ENCODE measurements at regions not wholly inside any gene's neighbourhood (a gene's known extent, or its start where the extent isn't known, plus 50 kb on each side); places are given as distances from the start of the nearest gene placed in this dataset.

GRCh38 chr1:56413671-56414199 is 165.6 kb downstream of the PLPP3 start:
- no peaks in the 10 kb centered on the region for H3K36me3 Mint-ChIP-seq
- no peak overlapping the region for H3K4me3 Mint-ChIP-seq
- ChIA-PET CTCF (no interaction called here), POLR2A (no interaction called here)
- no peaks in the 10 kb centered on the region for H3K4me1 Mint-ChIP-seq (ENCODE audit: low read depth)
- no peaks in the 10 kb centered on the region for H3K9me3 Mint-ChIP-seq
- peaks cover 2% of the 10 kb centered on the region for H3K27me3 Mint-ChIP-seq
- intact Hi-C loops (cut with micrococcal nuclease) = no loop called here
- H3K27ac Mint-ChIP-seq = no peak overlapping the region
- DNase-seq = no peak

DNA sequence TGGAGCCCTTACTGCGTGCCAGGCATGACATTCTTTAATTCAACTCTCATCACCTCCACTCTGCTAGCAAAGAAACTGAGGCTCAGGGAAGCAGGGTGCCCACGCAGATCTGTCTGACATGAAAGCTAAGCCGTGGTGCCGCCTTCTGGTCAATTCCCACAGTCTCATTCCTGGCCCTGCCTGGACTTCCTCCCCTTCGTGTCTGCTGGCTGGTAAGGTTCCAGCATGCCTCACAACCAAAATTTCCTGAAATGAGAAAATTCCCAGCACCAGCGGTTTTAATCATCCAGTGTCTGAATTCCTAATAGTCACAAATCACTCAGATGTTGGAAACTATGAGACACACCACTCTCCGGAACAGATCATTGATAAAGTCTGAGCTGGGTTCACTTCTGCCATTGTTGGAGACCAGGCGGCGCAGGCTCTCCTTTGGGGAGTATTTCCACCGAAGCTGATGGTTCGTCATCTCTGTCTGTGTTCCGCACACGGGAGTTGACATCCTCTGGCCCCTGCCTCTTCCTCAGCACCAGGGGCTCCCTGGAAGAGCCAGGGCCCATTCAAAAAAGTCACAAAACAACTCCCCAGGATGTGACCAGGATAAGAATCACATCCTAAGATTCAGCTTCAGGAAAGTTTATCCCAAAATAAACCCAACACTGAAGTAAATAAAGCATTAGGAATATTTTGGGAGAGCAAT is 167.7 kb downstream of the PLPP3 start:
- intact Hi-C loops (cut with micrococcal nuclease) = no loop called here
- no peaks in the 10 kb centered on the region for H3K36me3 Mint-ChIP-seq
- H3K27ac Mint-ChIP-seq = no peak overlapping the region
- H3K9me3 Mint-ChIP-seq = no peaks in the 10 kb centered on the region
- peaks cover 2% of the 10 kb centered on the region for H3K27me3 Mint-ChIP-seq
- ChIA-PET CTCF (no interaction called here), POLR2A (no interaction called here)
- DNase-seq = no peak
- no peaks in the 10 kb centered on the region for H3K4me1 Mint-ChIP-seq (ENCODE audit: low read depth)
- H3K4me3 Mint-ChIP-seq = no peak overlapping the region

GRCh38 chr1:56411021-56411420 is 168.3 kb downstream of the PLPP3 start:
- Mint-ChIP-seq H3K4me3 (no peak overlapping the region), H3K4me1 (ENCODE audit: low read depth) (no peaks in the 10 kb centered on the region), H3K27ac (no peak overlapping the region), H3K36me3 (no peaks in the 10 kb centered on the region), H3K9me3 (no peaks in the 10 kb centered on the region), H3K27me3 (peaks cover 2% of the 10 kb centered on the region)
- ChIA-PET POLR2A (no interaction called here), CTCF (no interaction called here)
- no peak for DNase-seq
- intact Hi-C loops (cut with micrococcal nuclease) = no loop called here

GRCh38 chr1:56410405-56410804 is 169.0 kb downstream of the PLPP3 start:
- no peaks in the 10 kb centered on the region for H3K4me1 Mint-ChIP-seq (ENCODE audit: low read depth)
- no peaks in the 10 kb centered on the region for H3K9me3 Mint-ChIP-seq
- CTCF ChIA-PET = no interaction called here
- H3K27me3 Mint-ChIP-seq = peaks cover 2% of the 10 kb centered on the region
- intact Hi-C loops (cut with micrococcal nuclease) = no loop called here
- no peaks in the 10 kb centered on the region for H3K36me3 Mint-ChIP-seq
- no peak overlapping the region for H3K27ac Mint-ChIP-seq
- H3K4me3 Mint-ChIP-seq = no peak overlapping the region
- POLR2A ChIA-PET = no interaction called here
- DNase-seq = no peak

DNA sequence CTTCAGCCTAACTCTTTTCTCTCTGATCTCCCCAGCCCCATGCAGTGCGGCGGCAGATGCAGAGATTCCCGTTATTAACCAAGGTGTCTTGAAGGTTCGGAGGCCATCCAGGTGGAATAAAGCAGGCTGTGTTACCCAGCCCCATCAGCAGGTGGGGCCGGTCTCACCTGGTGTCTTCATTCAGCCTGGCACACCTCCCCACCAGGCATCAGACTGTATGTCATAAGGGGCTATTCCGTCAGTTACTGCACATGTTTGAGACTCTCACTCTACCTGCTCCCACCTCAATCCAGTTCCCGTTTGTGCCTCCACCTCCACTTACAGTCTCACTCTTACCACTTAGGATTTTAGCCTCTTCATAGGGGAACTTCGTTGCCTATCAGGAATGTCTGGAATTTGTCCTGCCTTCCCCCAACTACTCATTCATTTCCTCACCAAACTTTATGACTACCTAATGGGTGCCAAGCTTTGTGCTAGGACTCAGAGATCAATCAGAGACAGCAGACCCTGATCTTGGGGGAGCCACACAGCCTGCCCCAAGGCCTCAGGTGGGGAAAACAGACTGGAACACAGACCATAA is 170.2 kb downstream of the PLPP3 start:
- no peaks in the 10 kb centered on the region for H3K9me3 Mint-ChIP-seq
- no peak overlapping the region for H3K4me3 Mint-ChIP-seq
- no peak for DNase-seq
- ChIA-PET POLR2A (no interaction called here), CTCF (no interaction called here)
- H3K36me3 Mint-ChIP-seq = no peaks in the 10 kb centered on the region
- no peaks in the 10 kb centered on the region for H3K4me1 Mint-ChIP-seq (ENCODE audit: low read depth)
- peaks cover 2% of the 10 kb centered on the region for H3K27me3 Mint-ChIP-seq
- intact Hi-C loops (cut with micrococcal nuclease) = no loop called here
- H3K27ac Mint-ChIP-seq = no peak overlapping the region

- ChIA-PET CTCF (no interaction called here), POLR2A (no interaction called here)
- H3K4me1 Mint-ChIP-seq (ENCODE audit: low read depth) = no peaks in the 10 kb centered on the region
- H3K36me3 Mint-ChIP-seq = no peaks in the 10 kb centered on the region
- H3K27ac Mint-ChIP-seq = no peak overlapping the region
- intact Hi-C loops (cut with micrococcal nuclease) = no loop called here
- peaks cover 3% of the 10 kb centered on the region for H3K27me3 Mint-ChIP-seq
- no peak overlapping the region for H3K4me3 Mint-ChIP-seq
- H3K9me3 Mint-ChIP-seq = no peaks in the 10 kb centered on the region
- DNase-seq = no peak
These were observed 172.5 kb downstream of the PLPP3 start for GRCh38 chr1:56406821-56407220.

DNA sequence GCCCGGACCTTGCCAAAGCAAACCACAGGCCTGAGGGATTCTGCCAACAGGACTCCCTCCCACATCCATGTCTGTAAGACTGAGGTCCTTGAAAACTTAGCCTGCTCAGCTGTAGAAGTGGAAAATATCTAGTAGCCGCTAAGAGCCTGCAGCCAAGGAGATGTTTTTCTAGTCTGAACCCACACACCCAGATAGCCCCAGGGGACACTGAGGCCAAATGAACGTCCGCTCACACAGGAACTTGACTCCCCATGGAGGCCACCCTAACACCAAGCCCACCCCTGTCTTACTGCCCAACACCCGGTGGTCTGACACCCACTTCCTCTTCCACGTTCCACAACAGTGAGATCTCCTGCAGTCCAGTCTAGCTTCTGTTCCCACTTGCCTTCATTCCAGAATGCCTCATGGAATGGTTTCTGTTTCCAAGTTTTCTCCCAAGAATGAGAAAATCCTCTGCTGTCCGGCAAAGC is 174.8 kb downstream of the PLPP3 start:
- H3K27ac Mint-ChIP-seq = no peak overlapping the region
- CTCF ChIA-PET = no interaction called here
- no peak overlapping the region for H3K4me3 Mint-ChIP-seq
- intact Hi-C loops (cut with micrococcal nuclease) = no loop called here
- no peaks in the 10 kb centered on the region for H3K36me3 Mint-ChIP-seq
- POLR2A ChIA-PET = no interaction called here
- no peak for DNase-seq
- no peaks in the 10 kb centered on the region for H3K9me3 Mint-ChIP-seq
- peaks cover 3% of the 10 kb centered on the region for H3K27me3 Mint-ChIP-seq
- H3K4me1 Mint-ChIP-seq (ENCODE audit: low read depth) = no peaks in the 10 kb centered on the region

- intact Hi-C loops (cut with micrococcal nuclease) = no loop called here
- POLR2A ChIA-PET = no interaction called here
- no peak for DNase-seq
- Mint-ChIP-seq H3K4me1 (ENCODE audit: low read depth) (no peaks in the 10 kb centered on the region), H3K27ac (no peak overlapping the region), H3K9me3 (no peaks in the 10 kb centered on the region), H3K27me3 (peaks cover 3% of the 10 kb centered on the region), H3K4me3 (no peak overlapping the region), H3K36me3 (no peaks in the 10 kb centered on the region)
- CTCF ChIA-PET = no interaction called here
These were observed 175.3 kb downstream of the PLPP3 start for GRCh38 chr1:56404066-56404465.

GRCh38 chr1:56403321-56403720 is 176.0 kb downstream of the PLPP3 start:
- H3K27ac Mint-ChIP-seq = no peak overlapping the region
- no peak overlapping the region for H3K4me3 Mint-ChIP-seq
- H3K36me3 Mint-ChIP-seq = no peaks in the 10 kb centered on the region
- no peaks in the 10 kb centered on the region for H3K4me1 Mint-ChIP-seq (ENCODE audit: low read depth)
- POLR2A ChIA-PET = no interaction called here
- intact Hi-C loops (cut with micrococcal nuclease) = no loop called here
- CTCF ChIA-PET = no interaction called here
- no peak for DNase-seq
- H3K27me3 Mint-ChIP-seq = peaks cover 3% of the 10 kb centered on the region
- H3K9me3 Mint-ChIP-seq = no peaks in the 10 kb centered on the region

GRCh38 chr1:56401191-56401590 is 178.2 kb downstream of the PLPP3 start:
- H3K36me3 Mint-ChIP-seq = no peaks in the 10 kb centered on the region
- no peaks in the 10 kb centered on the region for H3K4me1 Mint-ChIP-seq (ENCODE audit: low read depth)
- intact Hi-C loops (cut with micrococcal nuclease) = no loop called here
- H3K27ac Mint-ChIP-seq = no peak overlapping the region
- H3K9me3 Mint-ChIP-seq = no peaks in the 10 kb centered on the region
- DNase-seq = no peak
- no peak overlapping the region for H3K4me3 Mint-ChIP-seq
- POLR2A ChIA-PET = no interaction called here
- CTCF ChIA-PET = no interaction called here
- H3K27me3 Mint-ChIP-seq = peaks cover 1% of the 10 kb centered on the region

- POLR2A ChIA-PET = no interaction called here
- H3K4me3 Mint-ChIP-seq = no peak overlapping the region
- no peaks in the 10 kb centered on the region for H3K4me1 Mint-ChIP-seq (ENCODE audit: low read depth)
- H3K36me3 Mint-ChIP-seq = no peaks in the 10 kb centered on the region
- CTCF ChIA-PET = no interaction called here
- H3K27ac Mint-ChIP-seq = no peak overlapping the region
- intact Hi-C loops (cut with micrococcal nuclease) = no loop called here
- no peak for DNase-seq
- no peaks in the 10 kb centered on the region for H3K9me3 Mint-ChIP-seq
- peaks cover 1% of the 10 kb centered on the region for H3K27me3 Mint-ChIP-seq
These were observed 178.8 kb downstream of the PLPP3 start for GRCh38 chr1:56400526-56400925.

- H3K9me3 Mint-ChIP-seq = no peaks in the 10 kb centered on the region
- CTCF ChIA-PET = no interaction called here
- no peak overlapping the region for H3K27ac Mint-ChIP-seq
- DNase-seq = no peak
- H3K27me3 Mint-ChIP-seq = peaks cover 1% of the 10 kb centered on the region
- POLR2A ChIA-PET = no interaction called here
- intact Hi-C loops (cut with micrococcal nuclease) = no loop called here
- no peak overlapping the region for H3K4me3 Mint-ChIP-seq
- no peaks in the 10 kb centered on the region for H3K4me1 Mint-ChIP-seq (ENCODE audit: low read depth)
- H3K36me3 Mint-ChIP-seq = no peaks in the 10 kb centered on the region
These were observed 179.6 kb downstream of the PLPP3 start for GRCh38 chr1:56399795-56400194.

- H3K4me3 Mint-ChIP-seq = no peak overlapping the region
- H3K9me3 Mint-ChIP-seq = no peaks in the 10 kb centered on the region
- DNase-seq = no peak
- intact Hi-C loops (cut with micrococcal nuclease) = no loop called here
- ChIA-PET CTCF (no interaction called here), POLR2A (no interaction called here)
- H3K27me3 Mint-ChIP-seq = peaks cover 1% of the 10 kb centered on the region
- H3K4me1 Mint-ChIP-seq (ENCODE audit: low read depth) = no peaks in the 10 kb centered on the region
- H3K36me3 Mint-ChIP-seq = no peaks in the 10 kb centered on the region
- no peak overlapping the region for H3K27ac Mint-ChIP-seq
These were observed 180.0 kb downstream of the PLPP3 start for GRCh38 chr1:56399326-56399725.

Measured in activated CD4-positive, alpha-beta memory T cell treated with anti-CD3 and anti-CD28 coated beads for 36 hours (primary cell).